ENCODE measurements at regions not wholly inside any gene's neighbourhood (a gene's known extent, or its start where the extent isn't known, plus 50 kb on each side); places are given as distances from the start of the nearest gene placed in this dataset.

DNA sequence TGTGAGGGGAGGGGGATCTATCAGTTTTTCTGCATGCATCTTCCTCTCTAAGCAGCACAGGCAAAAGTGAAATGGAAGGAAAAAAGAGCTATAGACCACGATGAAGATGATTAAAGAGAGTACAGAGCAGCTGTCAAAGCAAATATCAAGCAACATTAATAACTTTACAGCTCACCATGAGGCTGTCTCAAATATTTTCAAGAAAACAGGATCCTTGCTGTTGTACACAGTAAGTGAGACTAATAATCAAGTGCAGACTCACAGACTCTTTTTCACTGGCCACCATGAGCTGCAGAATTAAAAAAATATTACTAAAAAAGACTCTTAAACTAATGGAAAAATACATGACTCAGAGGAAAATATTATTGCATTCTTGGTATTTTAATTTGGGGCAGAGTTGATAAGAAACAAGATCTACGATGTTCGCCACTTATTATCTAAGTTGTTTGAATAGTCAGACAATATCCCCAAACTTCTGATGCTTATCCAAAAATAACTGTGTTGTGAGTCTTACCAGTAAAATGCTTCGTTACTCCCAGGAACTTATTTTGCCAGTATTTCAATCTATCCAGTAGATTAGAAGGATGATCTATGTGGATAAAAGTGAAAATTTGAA lies 817.5 kb upstream of the ALCAM start:
- Mint-ChIP-seq H3K27me3 (ENCODE audit: low read depth in 2 of 2) (no peaks in the 10 kb centered on the region), H3K27ac (no peak overlapping the region), H3K36me3 (no peaks in the 10 kb centered on the region), H3K4me3 (no peak overlapping the region), H3K9me3 (peaks cover 4 to 13% of the 10 kb centered on the region in 2 donors), H3K4me1 (no peaks in the 10 kb centered on the region)
- no peaks in the 10 kb centered on the region for H3K36me3 ChIP-seq (ENCODE audit: control insufficient read depth, insufficient read depth, low read length)
- intact Hi-C loops (cut with micrococcal nuclease): no loop called here
- H3K27ac ChIP-seq (ENCODE audit: low read length): no peak overlapping the region
- no peaks in the 10 kb centered on the region for H3K27me3 ChIP-seq (ENCODE audit: control insufficient read depth, insufficient read depth, low read length)
- H3K4me3 ChIP-seq (ENCODE audit: low read length): no peak overlapping the region
- no peaks in the 10 kb centered on the region for H3K4me1 ChIP-seq (ENCODE audit: control insufficient read depth, insufficient read depth, low read length)
- TF ChIP-seq CTCF (IDR thresholded peaks at IDR 0.05): no peak
- ATAC-seq (no peak), DNase-seq (no peak)
- 94% methylated on average over 2 of the region's 4 CpGs for WGBS (ENCODE audit: insufficient coverage)
- no peaks in the 10 kb centered on the region for H3K9me3 ChIP-seq (ENCODE audit: control insufficient read depth, insufficient read depth, low read length)

DNA sequence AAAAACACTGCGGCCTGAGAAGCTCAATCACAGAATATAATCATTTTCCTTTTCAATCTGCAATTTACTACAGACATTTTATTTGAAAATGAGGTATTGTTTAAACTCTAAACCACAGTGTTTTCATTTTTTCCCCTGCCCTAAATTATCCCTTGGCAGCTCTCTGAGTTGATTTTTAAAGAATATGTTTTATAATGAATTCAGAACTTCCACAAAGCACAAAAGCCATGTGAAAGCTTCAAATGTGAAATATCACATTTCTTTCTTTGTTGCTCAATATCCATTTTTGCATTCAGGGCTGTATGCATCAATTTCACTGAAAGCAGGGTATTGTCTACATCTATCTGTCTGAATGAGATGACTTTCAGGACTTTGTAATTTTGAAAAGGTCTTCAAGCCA lies 813.6 kb upstream of the ALCAM start:
- no peaks in the 10 kb centered on the region for H3K4me1 Mint-ChIP-seq
- Histone ChIP-seq H3K27ac (ENCODE audit: low read length) (no peak overlapping the region), H3K4me1 (ENCODE audit: control insufficient read depth, insufficient read depth, low read length) (no peaks in the 10 kb centered on the region), H3K9me3 (ENCODE audit: control insufficient read depth, insufficient read depth, low read length) (no peaks in the 10 kb centered on the region), H3K36me3 (ENCODE audit: control insufficient read depth, insufficient read depth, low read length) (no peaks in the 10 kb centered on the region), H3K27me3 (ENCODE audit: control insufficient read depth, insufficient read depth, low read length) (no peaks in the 10 kb centered on the region), H3K4me3 (ENCODE audit: low read length) (no peak overlapping the region)
- ATAC-seq (no peak), DNase-seq (no peak)
- H3K27me3 Mint-ChIP-seq (ENCODE audit: low read depth in 2 of 2): no peaks in the 10 kb centered on the region
- TF ChIP-seq CTCF (IDR thresholded peaks at IDR 0.05): no peak
- H3K4me3 Mint-ChIP-seq: no peak overlapping the region
- intact Hi-C loops (cut with micrococcal nuclease): no loop called here
- WGBS (ENCODE audit: insufficient coverage): no CpG with 5 or more reads among the region's 1 CpG
- H3K9me3 Mint-ChIP-seq: peaks cover 3 to 9% of the 10 kb centered on the region in 2 donors
- H3K36me3 Mint-ChIP-seq: no peaks in the 10 kb centered on the region
- no peak overlapping the region for H3K27ac Mint-ChIP-seq

GRCh38 chr3:104554425-104554824 lies 812.3 kb upstream of the ALCAM start:
- no peak overlapping the region for H3K4me3 Mint-ChIP-seq
- Histone ChIP-seq H3K4me1 (ENCODE audit: control insufficient read depth, insufficient read depth, low read length) (no peaks in the 10 kb centered on the region), H3K27me3 (ENCODE audit: control insufficient read depth, insufficient read depth, low read length) (no peaks in the 10 kb centered on the region), H3K36me3 (ENCODE audit: control insufficient read depth, insufficient read depth, low read length) (no peaks in the 10 kb centered on the region), H3K4me3 (ENCODE audit: low read length) (no peak overlapping the region), H3K27ac (ENCODE audit: low read length) (no peak overlapping the region), H3K9me3 (ENCODE audit: control insufficient read depth, insufficient read depth, low read length) (no peaks in the 10 kb centered on the region)
- H3K9me3 Mint-ChIP-seq: peaks cover 3 to 11% of the 10 kb centered on the region in 2 donors
- no peaks in the 10 kb centered on the region for H3K27me3 Mint-ChIP-seq (ENCODE audit: low read depth in 2 of 2)
- 95% methylated on average over 3 of the region's 4 CpGs for WGBS (ENCODE audit: insufficient coverage)
- no peak for ATAC-seq
- no peaks in the 10 kb centered on the region for H3K4me1 Mint-ChIP-seq
- no peaks in the 10 kb centered on the region for H3K36me3 Mint-ChIP-seq
- no peak overlapping the region for H3K27ac Mint-ChIP-seq
- no peak for DNase-seq
- intact Hi-C loops (cut with micrococcal nuclease): no loop called here
- no peak for TF ChIP-seq CTCF (IDR thresholded peaks at IDR 0.05)

DNA sequence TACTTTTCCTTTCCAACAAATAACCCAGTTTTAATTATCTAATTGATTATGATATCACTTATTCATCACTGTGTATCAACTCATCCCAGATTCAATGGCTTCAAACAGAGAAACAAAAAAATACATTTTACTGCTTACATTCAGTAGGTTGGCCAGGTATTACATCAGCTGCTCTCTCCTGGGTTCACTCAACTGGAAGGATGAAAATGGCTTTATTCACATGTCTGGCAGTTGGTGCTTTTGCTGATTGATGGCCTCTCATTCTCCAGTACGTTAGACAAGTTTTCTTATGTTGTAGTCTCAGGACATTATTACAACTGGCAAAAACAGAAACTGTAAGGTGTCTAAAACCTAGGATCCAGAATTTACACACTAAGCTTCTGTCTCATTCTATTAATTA lies 811.0 kb upstream of the ALCAM start:
- ATAC-seq (no peak), DNase-seq (no peak)
- Histone ChIP-seq H3K9me3 (ENCODE audit: control insufficient read depth, insufficient read depth, low read length) (no peaks in the 10 kb centered on the region), H3K27ac (ENCODE audit: low read length) (no peak overlapping the region), H3K27me3 (ENCODE audit: control insufficient read depth, insufficient read depth, low read length) (no peaks in the 10 kb centered on the region), H3K4me3 (ENCODE audit: low read length) (no peak overlapping the region), H3K4me1 (ENCODE audit: control insufficient read depth, insufficient read depth, low read length) (no peaks in the 10 kb centered on the region), H3K36me3 (ENCODE audit: control insufficient read depth, insufficient read depth, low read length) (no peaks in the 10 kb centered on the region)
- 80% methylated on average over 1 of the region's 1 CpG for WGBS (ENCODE audit: insufficient coverage)
- H3K4me3 Mint-ChIP-seq: no peak overlapping the region
- no peaks in the 10 kb centered on the region for H3K36me3 Mint-ChIP-seq
- intact Hi-C loops (cut with micrococcal nuclease): no loop called here
- H3K9me3 Mint-ChIP-seq: peaks cover 3 to 11% of the 10 kb centered on the region in 2 donors
- H3K27ac Mint-ChIP-seq: no peak overlapping the region
- no peak for TF ChIP-seq CTCF (IDR thresholded peaks at IDR 0.05)
- no peaks in the 10 kb centered on the region for H3K27me3 Mint-ChIP-seq (ENCODE audit: low read depth in 2 of 2)
- no peaks in the 10 kb centered on the region for H3K4me1 Mint-ChIP-seq
